GM18909 (cell line): ENCODE measurements at regions not wholly inside any gene's neighbourhood (a gene's known extent, or its start where the extent isn't known, plus 50 kb on each side); places are given as distances from the start of the nearest gene placed in this dataset.

Source experiments
- ATAC-seq: cut with Tn5 transposase; IDR thresholded peaks from one replicate; pipeline ENCODE4 v1.9.1; 2021; ENCODE audit warnings: mild to moderate bottlenecking; ENCODE audit not compliant: unreplicated experiment, poor library complexity

GRCh38 chr1:4110888-4111287 is 210.8 kb upstream of the C1orf174 start:
- no peak for ATAC-seq

GRCh38 chr1:4113897-4114296 is 213.8 kb upstream of the C1orf174 start:
- ATAC-seq: no peak

GRCh38 chr1:4115191-4115900 is 215.3 kb upstream of the C1orf174 start:
- no peak for ATAC-seq

- ATAC-seq: no peak
These were observed 217.1 kb upstream of the C1orf174 start for GRCh38 chr1:4117196-4117595.

- no peak for ATAC-seq
These were observed 218.9 kb upstream of the C1orf174 start for GRCh38 chr1:4118746-4119515.

GRCh38 chr1:4119516-4120220 is 219.6 kb upstream of the C1orf174 start:
- no peak for ATAC-seq

GRCh38 chr1:4120557-4121292 is 220.7 kb upstream of the C1orf174 start:
- ATAC-seq: no peak

GRCh38 chr1:4121293-4121684 is 221.2 kb upstream of the C1orf174 start:
- no peak for ATAC-seq

- no peak for ATAC-seq
These were observed 221.9 kb upstream of the C1orf174 start for GRCh38 chr1:4121834-4122512.

- ATAC-seq: no peak
These were observed 222.6 kb upstream of the C1orf174 start for GRCh38 chr1:4122513-4123160.

- ATAC-seq: no peak
These were observed 224.6 kb upstream of the C1orf174 start for GRCh38 chr1:4124631-4125145.

- no peak for ATAC-seq
These were observed 226.2 kb upstream of the C1orf174 start for GRCh38 chr1:4126251-4126650.

- ATAC-seq: no peak
These were observed 226.9 kb upstream of the C1orf174 start for GRCh38 chr1:4126731-4127591.

GRCh38 chr1:4127592-4128140 is 227.6 kb upstream of the C1orf174 start:
- ATAC-seq: no peak

GRCh38 chr1:4128616-4129015 is 228.5 kb upstream of the C1orf174 start:
- no peak for ATAC-seq

GRCh38 chr1:4129693-4130092 is 229.6 kb upstream of the C1orf174 start:
- ATAC-seq: no peak

- no peak for ATAC-seq
These were observed 230.0 kb upstream of the C1orf174 start for GRCh38 chr1:4130096-4130495.

- ATAC-seq: no peak
These were observed 231.7 kb upstream of the C1orf174 start for GRCh38 chr1:4131734-4132133.
